Stimulated activated naive CD4-positive, alpha-beta T cell (primary cell): ENCODE measurements at regions not wholly inside any gene's neighbourhood (a gene's known extent, or its start where the extent isn't known, plus 50 kb on each side); places are given as distances from the start of the nearest gene placed in this dataset.
"Not testable (repeated sequence)": the region's sequence is repeated elsewhere in the genome, so short reads cannot be mapped to it uniquely, and the experiment has no call there.

Experiments
- DNase-seq, 6 experiments: peaks; one replicate each; lab custom pipeline; 2025; lab: John Stamatoyannopoulos, UW

DNA sequence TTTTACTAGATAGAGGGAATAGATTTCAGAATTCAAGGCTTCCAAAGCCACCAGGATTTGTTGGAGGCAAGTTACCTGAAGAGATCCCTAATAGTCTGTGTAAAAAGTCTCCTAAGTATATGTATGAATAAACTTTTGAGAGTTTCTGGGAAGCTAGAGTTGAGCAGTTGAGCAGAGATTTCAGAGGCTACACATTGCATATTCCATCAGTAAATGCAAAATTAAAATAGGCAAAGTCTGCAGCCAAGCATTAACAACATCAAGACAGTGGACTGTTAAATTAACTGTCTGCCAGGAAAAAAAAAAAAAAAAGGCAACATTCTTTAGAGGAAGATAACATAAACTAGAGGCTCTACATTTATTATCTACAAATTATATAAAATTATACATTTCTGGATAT lies 420.4 kb upstream of the TMEFF2 start:
- DNase-seq, result no peak

DNA sequence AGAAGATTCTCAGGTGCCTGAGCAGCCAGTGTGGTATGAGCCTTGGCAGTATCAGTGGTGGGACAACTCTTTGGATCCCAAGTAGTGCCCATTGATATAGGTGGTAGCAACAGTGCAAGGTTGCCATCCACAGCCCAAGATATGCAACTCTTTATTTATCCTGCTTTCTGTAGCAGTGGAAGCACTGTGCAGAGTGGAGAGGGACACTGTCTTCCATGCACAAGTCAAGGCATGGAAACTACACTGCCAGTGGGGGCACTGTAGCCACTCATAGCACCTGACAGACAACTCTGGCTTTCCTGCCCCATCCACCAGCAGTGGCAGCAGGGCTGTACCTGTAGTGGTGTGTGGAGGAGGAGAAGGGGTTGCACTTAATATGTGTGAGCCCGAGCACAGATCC lies 409.6 kb upstream of the TMEFF2 start:
- DNase-seq, result no peak

DNA sequence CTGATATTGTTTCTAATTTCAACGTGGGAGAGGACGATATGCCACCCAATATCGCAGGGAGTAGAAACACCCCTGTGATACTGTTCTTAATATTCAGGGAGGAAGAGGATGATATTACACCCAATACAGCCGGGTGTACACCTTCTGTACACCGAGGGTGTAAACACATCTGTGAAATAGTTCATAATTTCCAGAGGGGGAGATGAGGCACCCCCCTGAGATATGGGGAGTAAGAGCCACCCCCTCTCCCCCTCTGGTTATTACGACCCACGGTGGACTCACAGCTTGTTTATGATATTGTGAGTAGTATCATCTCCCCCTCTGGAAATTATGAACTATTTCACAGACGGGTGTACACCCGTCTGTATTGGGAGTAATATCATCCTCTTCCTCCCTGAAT lies 403.9 kb upstream of the TMEFF2 start:
- not testable (repeated sequence) for DNase-seq

DNA sequence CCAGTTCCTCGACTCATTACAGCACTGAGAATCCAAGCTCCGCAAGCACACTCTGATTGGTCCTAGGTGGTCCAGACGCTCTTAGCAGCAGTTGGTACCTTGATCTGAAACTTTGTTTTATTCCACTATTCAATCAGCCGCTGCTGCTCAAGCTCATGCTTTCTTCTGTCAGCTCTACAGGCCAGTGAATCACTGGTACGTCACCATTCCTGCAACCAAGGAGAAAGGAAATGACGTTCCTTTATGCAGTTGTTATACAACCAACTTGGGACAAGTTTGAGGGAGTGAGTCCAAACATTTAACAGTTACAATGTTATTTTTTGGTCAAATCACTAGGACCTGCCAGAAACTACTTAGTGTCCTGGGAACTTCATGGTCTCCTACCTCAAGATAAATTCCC lies 398.8 kb upstream of the TMEFF2 start:
- DNase-seq, result no peak

DNA sequence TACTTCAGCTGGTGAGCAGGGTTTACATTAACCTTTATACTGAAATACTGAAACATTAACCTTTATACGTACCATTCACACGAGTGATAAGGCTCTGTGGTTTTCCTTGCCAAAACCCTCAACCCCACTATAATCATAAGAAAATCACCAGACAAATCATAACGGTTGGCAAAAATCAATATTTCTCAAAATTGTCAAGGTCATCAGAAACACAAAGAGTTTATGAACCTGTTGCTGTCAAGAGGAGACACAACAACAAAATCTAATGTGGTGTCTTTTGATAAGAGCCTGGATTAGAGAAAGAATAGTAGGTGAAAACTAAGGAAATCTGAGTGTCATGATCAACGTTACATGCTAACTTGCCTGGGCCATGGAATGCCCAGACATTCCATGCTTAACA lies 396.9 kb upstream of the TMEFF2 start:
- DNase-seq, result no peak

DNA sequence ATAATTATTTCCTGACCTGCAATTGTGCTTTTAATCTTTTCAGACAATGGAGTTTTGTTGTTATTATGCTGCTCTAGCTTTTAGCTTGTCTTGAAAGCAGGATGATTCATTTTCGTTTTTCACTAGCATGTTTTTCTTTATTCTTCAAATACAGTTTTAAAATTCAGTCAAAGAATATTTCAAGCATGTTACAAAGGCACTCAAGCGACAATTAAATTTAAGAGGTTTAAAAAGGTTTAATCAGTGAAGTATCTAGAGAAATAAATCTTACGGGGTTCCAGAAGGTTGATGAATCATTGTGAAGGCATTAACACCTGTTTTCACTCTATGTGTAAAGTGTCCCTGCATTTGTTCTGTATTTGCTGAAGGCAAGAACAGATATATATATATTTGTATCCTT lies 390.7 kb upstream of the TMEFF2 start:
- no peak for DNase-seq

DNA sequence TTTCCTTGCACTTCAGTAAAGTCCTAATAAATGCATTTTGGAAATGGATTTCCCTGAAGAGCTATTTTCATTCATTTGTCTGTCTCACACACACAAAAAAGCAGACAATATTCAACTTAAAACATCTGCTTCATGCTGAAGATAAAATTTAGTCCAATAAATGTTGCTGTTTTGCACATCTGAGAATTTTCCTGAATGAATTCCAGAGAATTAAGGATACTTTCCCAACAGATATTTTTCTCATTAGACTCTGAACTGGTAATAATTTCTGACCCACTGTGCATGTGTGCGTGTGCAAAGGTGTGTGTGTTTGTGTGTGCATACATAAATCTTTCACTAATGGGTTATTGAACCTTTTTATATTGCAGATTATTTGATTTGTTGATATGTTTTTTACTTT lies 390.2 kb upstream of the TMEFF2 start:
- no peak for DNase-seq

DNA sequence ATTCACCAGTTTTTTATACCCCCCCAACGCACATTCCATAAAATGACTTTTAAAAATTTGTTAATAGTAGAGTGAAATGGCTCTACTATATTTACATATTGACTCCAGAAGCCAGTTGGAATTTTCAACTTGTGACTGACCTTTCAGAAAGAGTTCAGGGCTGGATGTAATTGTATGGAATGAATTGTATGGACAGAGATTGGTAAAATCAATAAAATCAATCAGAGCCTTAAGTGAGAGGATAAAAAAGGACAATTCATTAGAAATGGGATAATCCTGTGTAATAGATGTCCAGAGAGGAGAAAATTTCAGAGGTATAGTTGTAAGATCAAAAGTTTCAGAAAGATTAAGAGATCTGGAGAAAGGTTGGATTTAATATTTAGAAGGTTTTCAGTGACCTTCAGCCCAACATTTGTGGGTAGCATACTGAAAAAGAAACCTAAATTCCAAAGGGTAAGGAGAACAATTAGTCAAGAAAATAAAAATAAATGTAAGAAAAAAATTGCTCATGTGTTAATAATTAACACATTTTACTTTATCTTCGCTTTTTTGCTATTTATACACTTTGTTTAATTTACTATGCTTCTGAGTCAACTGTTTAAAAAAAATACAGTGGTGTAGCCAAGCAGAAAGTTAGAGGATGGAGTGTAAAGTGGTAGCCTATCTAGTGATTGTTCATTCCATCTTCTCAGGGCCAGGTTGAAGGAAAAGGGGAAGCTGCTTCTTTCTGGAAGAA lies 385.4 kb upstream of the TMEFF2 start:
- no peak for DNase-seq

DNA sequence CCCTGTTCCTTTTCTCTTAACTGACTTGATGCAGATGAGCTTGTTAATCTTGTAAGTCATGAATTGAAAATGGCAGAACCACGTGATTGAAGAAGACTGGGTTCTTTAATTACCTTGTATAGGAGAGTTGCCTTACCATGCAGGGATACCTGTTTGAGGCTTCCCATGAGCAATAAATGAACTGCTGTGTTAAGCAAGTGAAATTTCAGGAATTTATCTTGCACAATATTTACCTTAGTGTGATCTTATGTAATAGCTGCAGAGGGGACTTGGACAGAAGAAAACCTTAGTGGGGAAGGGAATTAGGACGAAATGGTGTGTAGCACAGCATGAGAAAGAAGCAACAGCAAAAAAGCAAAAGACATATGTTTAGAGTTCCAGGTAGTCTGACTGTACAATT lies 384.0 kb upstream of the TMEFF2 start:
- DNase-seq, result no peak

DNA sequence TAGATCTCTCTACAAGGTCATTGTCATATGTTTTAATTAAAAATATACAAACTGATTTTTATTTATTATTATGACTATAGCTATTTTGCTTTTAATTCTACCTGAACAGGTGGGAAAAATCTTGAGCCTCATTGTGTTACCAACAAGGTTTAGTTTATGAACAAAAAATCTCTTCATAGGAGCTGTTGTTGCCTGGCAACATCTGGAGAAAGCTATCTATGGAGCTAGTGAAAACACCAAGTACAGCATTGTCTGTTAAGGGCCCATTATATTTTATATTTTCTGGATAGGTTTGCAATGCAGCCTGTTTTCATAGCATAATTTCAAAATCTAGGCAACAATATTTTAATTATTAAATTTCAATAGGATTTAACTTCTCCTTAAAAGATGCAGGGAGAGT lies 383.0 kb upstream of the TMEFF2 start:
- DNase-seq, result no peak

DNA sequence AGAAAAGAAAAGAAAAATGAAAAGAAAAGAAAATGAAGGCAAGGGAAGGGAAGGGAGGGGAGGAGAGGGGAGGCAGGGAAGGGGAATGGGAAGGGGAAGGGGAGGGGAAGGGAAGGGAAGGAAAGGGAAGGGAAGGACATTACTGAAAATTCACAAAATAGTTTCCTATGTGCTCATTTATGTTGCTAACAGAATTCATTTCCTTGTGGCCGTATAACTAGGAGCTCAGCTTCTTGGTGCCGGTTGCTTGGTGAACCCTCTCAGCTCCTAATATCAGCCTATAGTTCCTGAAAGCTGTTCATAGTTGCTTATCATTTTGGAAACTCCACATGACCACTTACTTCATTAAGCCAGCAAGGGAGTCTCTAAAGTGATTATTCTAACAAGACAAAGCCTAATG lies 379.8 kb upstream of the TMEFF2 start:
- no peak for DNase-seq

DNA sequence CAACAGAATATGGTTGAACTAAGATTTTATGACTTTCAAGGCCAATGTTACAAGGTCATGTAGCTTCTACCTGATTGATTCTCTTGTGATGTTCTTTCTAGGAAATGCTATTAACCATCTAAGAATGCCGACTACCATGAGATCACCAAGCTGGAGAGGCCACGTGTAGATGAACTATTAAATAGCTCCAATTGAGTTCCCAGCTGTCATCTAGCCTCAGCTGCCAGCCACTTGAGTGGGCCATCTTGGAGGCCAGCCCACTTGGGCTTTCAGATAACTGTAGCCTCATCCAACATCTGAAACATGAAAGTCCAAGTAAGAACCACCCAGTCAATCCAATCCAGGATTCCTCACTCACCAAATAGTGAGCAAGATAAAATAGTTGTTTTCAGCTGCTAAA lies 376.9 kb upstream of the TMEFF2 start:
- DNase-seq, result no peak

DNA sequence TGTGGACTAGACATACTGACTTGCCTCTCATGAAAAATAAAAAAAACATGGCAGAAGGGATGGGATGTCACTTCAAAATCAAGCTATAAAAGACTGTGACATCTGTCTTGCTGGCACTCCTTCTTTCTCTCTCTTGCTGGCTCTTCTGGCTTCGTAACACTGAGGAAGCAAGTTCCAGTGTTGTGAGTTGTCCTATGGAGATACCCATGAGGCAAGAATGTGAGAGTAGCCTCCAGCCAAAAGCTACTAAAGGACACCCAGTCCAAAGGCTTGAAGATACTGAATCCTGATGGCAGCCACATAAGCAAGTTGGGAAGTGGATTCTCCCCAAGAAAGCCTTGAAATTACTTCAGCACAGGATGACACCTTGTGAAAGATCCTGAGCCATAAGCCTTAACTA lies 376.1 kb upstream of the TMEFF2 start:
- no peak for DNase-seq

DNA sequence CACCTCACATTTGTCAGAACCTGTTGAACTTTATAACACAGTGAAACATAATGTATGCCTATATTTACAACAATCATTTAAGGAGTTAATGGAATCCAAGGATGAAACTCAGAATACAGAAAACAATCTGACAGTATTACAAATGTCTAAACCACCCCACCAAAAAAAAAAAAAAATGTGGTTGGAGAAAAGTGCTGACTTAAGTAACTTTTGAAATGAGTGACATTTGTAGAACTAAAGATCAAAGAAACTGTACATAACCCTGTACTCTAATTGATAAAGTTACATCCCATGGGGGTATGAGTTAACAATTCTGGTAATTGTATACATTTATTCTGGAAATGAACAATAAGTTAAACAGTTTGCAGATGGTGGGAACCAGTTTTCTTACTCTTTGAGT lies 372.1 kb upstream of the TMEFF2 start:
- DNase-seq, result no peak

DNA sequence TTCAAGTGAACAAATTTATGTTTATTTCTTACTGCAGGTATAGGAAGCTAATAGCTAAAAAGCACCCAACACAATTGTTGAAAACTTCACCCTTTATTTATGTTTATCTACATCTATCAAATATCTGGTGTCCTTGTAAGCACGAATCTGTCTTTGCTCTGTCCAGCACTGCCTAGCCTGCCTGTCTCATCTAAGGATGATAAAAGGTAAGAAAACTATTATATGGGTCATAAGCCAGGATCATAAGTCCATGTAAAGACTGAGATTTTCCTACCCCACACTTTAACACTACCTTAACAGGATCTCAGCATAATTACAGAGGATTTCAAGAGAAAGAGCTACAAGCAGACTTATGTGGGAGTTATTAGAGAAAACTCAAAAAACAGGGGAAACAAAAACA lies 365.6 kb upstream of the TMEFF2 start:
- no peak for DNase-seq

DNA sequence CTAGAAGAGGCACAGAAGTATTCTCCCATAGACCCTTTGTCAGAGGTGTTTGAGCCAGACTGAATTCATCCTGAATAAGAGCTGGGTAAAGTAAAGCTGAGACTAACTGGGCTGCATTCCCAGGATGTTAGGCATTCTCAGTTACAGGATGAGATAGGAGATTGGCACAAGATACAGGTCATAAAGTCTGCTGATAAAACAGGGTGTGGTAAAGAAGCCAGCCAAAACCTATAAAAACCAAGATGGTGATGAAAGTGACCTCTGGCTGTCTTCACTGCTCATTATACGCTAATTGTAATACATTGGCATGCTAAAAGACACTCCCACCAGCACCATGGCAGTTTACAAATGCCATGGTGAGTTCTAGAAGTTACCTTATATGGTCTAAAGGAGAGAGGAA lies 364.9 kb upstream of the TMEFF2 start:
- no peak for DNase-seq

DNA sequence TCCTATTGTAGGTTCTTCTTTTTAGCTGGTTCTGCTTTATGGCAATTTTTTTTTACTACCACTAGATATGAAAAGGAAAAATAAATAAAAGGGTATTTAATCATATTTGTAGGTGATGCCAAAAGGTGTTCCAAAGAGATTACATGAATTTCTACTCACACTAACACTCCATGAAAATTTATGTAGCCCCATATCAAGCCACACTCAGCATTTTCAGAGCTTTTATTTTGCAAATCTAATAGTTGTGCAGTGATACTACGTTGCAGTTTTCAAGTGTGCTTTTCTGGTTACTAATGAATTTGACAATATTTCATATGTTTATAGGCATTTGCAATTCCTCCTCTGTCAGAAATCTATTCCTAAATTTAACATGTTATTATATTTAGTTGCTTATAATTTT lies 363.9 kb upstream of the TMEFF2 start:
- no peak for DNase-seq

DNA sequence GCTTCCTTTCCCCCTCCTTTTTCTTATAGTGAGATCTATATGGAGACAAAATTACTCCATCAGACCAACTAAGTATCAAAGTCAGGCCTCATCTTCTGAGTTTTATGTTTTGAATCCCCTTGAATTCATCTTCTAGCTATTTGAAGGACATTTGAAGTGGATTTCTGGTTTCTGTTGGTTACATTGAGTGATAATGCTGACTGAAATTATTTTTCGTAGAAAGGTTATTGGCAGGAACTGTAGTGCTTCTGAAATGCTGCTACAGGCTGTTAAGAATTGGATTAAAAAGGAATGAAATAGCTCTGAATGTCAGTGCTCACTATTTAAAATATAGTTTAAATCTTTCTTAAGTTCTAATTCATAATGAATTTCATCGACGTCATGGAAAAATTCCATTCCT lies 361.0 kb upstream of the TMEFF2 start:
- DNase-seq, result no peak

DNA sequence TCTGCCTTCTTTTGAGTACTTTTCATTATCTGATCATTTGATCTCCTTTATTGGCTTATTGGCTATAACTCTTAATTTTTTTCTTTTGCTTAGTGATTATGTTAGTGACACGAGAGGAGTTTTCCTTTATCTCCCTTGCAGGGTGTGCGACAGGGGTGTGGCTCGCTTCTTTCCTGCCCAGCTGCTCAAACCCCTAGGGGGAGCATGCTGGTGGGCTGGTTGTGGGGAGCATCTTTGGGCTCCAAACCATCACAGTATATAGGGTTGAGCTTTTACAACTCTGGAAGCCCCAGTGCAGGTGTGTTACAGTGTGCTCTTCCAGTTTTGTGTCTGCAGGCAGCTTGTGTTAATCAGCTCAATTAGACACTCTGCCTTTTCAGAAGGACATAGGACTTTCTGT lies 357.0 kb upstream of the TMEFF2 start:
- DNase-seq, result no peak

DNA sequence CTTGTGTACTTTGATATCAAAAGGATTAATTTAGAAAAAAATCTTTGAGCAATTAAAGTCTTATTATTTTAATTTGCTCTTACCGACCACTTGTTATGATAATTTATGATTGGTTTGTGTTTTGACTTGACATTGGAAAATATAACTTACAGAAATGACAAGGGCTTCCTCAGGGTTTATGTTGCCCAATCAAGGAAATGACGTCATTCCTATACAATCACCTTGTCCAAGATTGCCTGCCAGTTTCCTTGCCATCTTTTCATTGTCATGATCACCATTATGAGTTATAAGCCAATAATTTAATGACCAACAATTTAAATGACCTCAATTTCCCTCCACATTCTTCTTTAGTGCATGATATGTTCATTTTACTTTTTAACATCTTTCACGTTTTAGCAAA lies 351.8 kb upstream of the TMEFF2 start:
- no peak for DNase-seq

DNA sequence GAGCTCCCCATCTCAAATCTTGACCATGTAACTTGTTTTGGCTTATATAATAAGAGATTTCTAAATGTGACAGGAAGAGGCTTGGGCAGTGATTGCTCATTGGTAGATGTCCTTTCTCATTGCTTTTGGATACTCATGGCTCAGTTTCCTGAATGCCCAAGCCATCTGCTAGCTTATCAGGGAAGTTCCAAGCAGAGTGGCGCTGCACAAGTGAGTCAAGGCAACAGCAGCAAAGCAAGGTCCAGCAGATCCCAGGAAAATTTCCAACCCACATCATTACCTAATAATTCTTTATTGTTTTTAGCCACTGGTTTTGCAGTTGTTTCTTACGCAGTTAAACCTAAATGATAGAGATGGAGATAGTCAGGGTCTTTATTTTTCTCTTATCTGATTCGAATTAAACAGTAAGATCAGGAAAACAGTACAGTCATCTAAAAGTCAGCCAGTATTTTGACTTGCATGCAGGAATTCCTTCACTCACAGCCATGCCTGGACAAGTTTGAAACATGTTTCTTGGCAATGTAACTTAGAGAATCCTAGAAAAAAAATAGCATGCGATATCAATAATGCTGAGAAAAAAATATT lies 349.7 kb upstream of the TMEFF2 start:
- DNase-seq, result no peak

DNA sequence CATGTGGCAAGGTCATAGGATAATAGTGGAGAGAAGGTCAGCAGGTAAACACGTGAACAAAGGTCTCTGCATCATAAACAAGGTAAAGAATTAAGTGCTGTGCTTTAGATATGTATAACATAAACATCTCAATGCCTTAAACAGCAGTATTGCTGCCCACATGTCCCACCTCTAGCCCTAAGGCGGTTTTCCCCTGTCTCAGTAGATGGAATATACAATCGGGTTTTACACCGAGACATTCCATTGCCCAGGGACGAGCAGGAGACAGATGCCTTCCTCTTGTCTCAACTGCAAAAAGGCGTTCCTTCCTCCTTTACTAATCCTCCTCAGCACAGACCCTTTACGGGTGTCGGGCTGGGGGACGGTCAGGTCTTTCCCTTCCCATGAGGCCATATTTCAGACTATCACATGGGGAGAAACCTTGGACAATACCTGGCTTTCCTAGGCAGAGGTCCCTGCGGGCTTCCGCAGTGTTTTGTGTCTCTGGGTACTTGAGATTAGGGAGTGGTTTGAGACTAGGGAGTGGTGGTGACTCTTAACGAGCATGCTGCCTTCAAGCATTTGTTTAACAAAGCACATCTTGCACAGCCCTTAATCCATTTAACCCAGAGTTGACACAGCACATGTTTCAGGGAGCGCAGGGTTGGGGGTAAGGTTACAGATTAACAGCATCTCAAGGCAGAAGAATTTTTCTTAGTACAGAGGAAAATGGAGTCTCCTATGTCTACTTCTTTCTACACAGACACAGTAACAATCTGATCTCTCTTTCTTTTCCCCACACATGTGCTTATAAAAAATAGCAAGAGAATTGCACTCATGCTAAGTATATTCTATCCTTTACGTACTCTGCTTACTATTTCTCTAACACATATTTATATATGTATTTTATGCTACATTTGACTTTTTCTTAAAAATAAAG lies 347.7 kb upstream of the TMEFF2 start:
- not testable (repeated sequence) for DNase-seq

DNA sequence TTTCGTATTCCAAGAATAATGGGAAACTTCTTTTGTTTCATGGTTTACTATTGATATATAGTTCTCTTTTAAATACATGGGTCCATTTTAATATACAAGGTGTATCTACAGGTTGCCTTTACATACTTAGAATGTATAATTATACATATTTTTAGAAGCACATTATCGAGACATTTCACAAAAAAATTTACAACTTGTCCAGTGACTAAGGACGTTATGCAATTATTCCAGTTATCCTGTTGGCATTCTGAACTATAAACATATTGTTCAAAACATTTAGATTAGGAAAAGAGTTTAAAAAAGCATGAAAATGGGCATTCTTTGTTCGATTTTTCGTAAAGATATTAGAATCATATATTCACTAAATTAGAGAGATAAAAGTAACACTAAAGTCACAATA lies 344.6 kb upstream of the TMEFF2 start:
- no peak for DNase-seq
